ENCODE measurements at regions not wholly inside any gene's neighbourhood (a gene's known extent, or its start where the extent isn't known, plus 50 kb on each side); places are given as distances from the start of the nearest gene placed in this dataset.

GRCh38 chr20:58072695-58073671 is 155.5 kb downstream of the ANKRD60 start:
- no peak for FAIRE-seq
- Histone ChIP-seq H3K36me3 (ENCODE audit: control insufficient read depth in 3 of 3, insufficient read depth in 2 of 3, low read depth in 1 of 3, low read length in 3 of 3) (no peaks in the 10 kb centered on the region), H3K27ac (ENCODE audit: low read depth in 1 of 3, low read length in 2 of 3) (no peak overlapping the region), H3K27me3 (ENCODE audit: control insufficient read depth in 3 of 3, insufficient read depth in 3 of 3, low read length in 3 of 3) (peaks cover 0 to 3% (median 0%) of the 10 kb centered on the region in 3 donors), H3K4me1 (ENCODE audit: control insufficient read depth in 3 of 3, insufficient read depth in 2 of 3, low read depth in 1 of 3, low read length in 2 of 3) (no peaks in the 10 kb centered on the region), H3K9me3 (ENCODE audit: control insufficient read depth in 2 of 2, insufficient read depth in 1 of 2, low read depth in 1 of 2, low read length in 1 of 2) (peaks cover 0 to 3% of the 10 kb centered on the region in 2 donors), H3K4me3 (ENCODE audit: low read depth in 1 of 3, low read length in 3 of 3) (no peak overlapping the region)
- DNase-seq, result no peak
- 79 to 88% (median 87%) methylated on average over 15 of the region's 15 CpGs for WGBS, 3 donors

- FAIRE-seq (no peak), DNase-seq (no peak)
- H3K4me1 ChIP-seq (ENCODE audit: control insufficient read depth in 3 of 3, insufficient read depth in 2 of 3, low read depth in 1 of 3, low read length in 2 of 3), result no peaks in the 10 kb centered on the region
- 45 to 65% (median 46%) methylated on average over 3 of the region's 3 CpGs for WGBS, 3 donors
- H3K36me3 ChIP-seq (ENCODE audit: control insufficient read depth in 3 of 3, insufficient read depth in 2 of 3, low read depth in 1 of 3, low read length in 3 of 3), result no peaks in the 10 kb centered on the region
- H3K4me3 ChIP-seq (ENCODE audit: low read depth in 1 of 3, low read length in 3 of 3), result no peak overlapping the region
- H3K9me3 ChIP-seq (ENCODE audit: control insufficient read depth in 2 of 2, insufficient read depth in 1 of 2, low read depth in 1 of 2, low read length in 1 of 2), result no peaks in the 10 kb centered on the region
- H3K27me3 ChIP-seq (ENCODE audit: control insufficient read depth in 3 of 3, insufficient read depth in 3 of 3, low read length in 3 of 3), result no peaks in the 10 kb centered on the region
- H3K27ac ChIP-seq (ENCODE audit: low read depth in 1 of 3, low read length in 2 of 3), result no peak overlapping the region
Observed at GRCh38 chr20:58071991-58072390, 156.5 kb downstream of the ANKRD60 start.

GRCh38 chr20:58071298-58071697 is 157.2 kb downstream of the ANKRD60 start:
- Histone ChIP-seq H3K36me3 (ENCODE audit: control insufficient read depth in 3 of 3, insufficient read depth in 2 of 3, low read depth in 1 of 3, low read length in 3 of 3) (no peaks in the 10 kb centered on the region), H3K27me3 (ENCODE audit: control insufficient read depth in 3 of 3, insufficient read depth in 3 of 3, low read length in 3 of 3) (no peaks in the 10 kb centered on the region), H3K27ac (ENCODE audit: low read depth in 1 of 3, low read length in 2 of 3) (no peak overlapping the region), H3K9me3 (ENCODE audit: control insufficient read depth in 2 of 2, insufficient read depth in 1 of 2, low read depth in 1 of 2, low read length in 1 of 2) (no peaks in the 10 kb centered on the region), H3K4me3 (ENCODE audit: low read depth in 1 of 3, low read length in 3 of 3) (no peak overlapping the region), H3K4me1 (ENCODE audit: control insufficient read depth in 3 of 3, insufficient read depth in 2 of 3, low read depth in 1 of 3, low read length in 2 of 3) (no peaks in the 10 kb centered on the region)
- DNase-seq (no peak), FAIRE-seq (no peak)

GRCh38 chr20:58070664-58071196 is 157.7 kb downstream of the ANKRD60 start:
- no peak for FAIRE-seq
- no peaks in the 10 kb centered on the region for H3K4me1 ChIP-seq (ENCODE audit: control insufficient read depth in 3 of 3, insufficient read depth in 2 of 3, low read depth in 1 of 3, low read length in 2 of 3)

GRCh38 chr20:58069796-58070663 is 158.4 kb downstream of the ANKRD60 start:
- Histone ChIP-seq H3K4me1 (ENCODE audit: control insufficient read depth in 3 of 3, insufficient read depth in 2 of 3, low read depth in 1 of 3, low read length in 2 of 3) (no peaks in the 10 kb centered on the region), H3K9me3 (ENCODE audit: control insufficient read depth in 2 of 2, insufficient read depth in 1 of 2, low read depth in 1 of 2, low read length in 1 of 2) (no peaks in the 10 kb centered on the region), H3K27me3 (ENCODE audit: control insufficient read depth in 3 of 3, insufficient read depth in 3 of 3, low read length in 3 of 3) (no peaks in the 10 kb centered on the region), H3K36me3 (ENCODE audit: control insufficient read depth in 3 of 3, insufficient read depth in 2 of 3, low read depth in 1 of 3, low read length in 3 of 3) (no peaks in the 10 kb centered on the region), H3K27ac (ENCODE audit: low read depth in 1 of 3, low read length in 2 of 3) (no peak overlapping the region), H3K4me3 (ENCODE audit: low read depth in 1 of 3, low read length in 3 of 3) (no peak overlapping the region)
- 74 to 88% (median 77%) methylated on average over 16 of the region's 16 CpGs for WGBS, 3 donors
- FAIRE-seq, result no peak
- no peak for DNase-seq

More at GRCh38 chr20:58070664-58071196, 157.7 kb downstream of the ANKRD60 start:
- Histone ChIP-seq H3K4me3 (ENCODE audit: low read depth in 1 of 3, low read length in 3 of 3) (no peak overlapping the region), H3K36me3 (ENCODE audit: control insufficient read depth in 3 of 3, insufficient read depth in 2 of 3, low read depth in 1 of 3, low read length in 3 of 3) (no peaks in the 10 kb centered on the region), H3K27ac (ENCODE audit: low read depth in 1 of 3, low read length in 2 of 3) (no peak overlapping the region), H3K9me3 (ENCODE audit: control insufficient read depth in 2 of 2, insufficient read depth in 1 of 2, low read depth in 1 of 2, low read length in 1 of 2) (no peaks in the 10 kb centered on the region), H3K27me3 (ENCODE audit: control insufficient read depth in 3 of 3, insufficient read depth in 3 of 3, low read length in 3 of 3) (no peaks in the 10 kb centered on the region)
- DNase-seq, result no peak
- WGBS, 3 donors, result 77 to 84% (median 84%) methylated on average over 11 of the region's 11 CpGs

- Histone ChIP-seq H3K4me1 (ENCODE audit: control insufficient read depth in 3 of 3, insufficient read depth in 2 of 3, low read depth in 1 of 3, low read length in 2 of 3) (no peaks in the 10 kb centered on the region), H3K36me3 (ENCODE audit: control insufficient read depth in 3 of 3, insufficient read depth in 2 of 3, low read depth in 1 of 3, low read length in 3 of 3) (no peaks in the 10 kb centered on the region), H3K9me3 (ENCODE audit: control insufficient read depth in 2 of 2, insufficient read depth in 1 of 2, low read depth in 1 of 2, low read length in 1 of 2) (no peaks in the 10 kb centered on the region), H3K27me3 (ENCODE audit: control insufficient read depth in 3 of 3, insufficient read depth in 3 of 3, low read length in 3 of 3) (no peaks in the 10 kb centered on the region), H3K4me3 (ENCODE audit: low read depth in 1 of 3, low read length in 3 of 3) (no peak overlapping the region), H3K27ac (ENCODE audit: low read depth in 1 of 3, low read length in 2 of 3) (no peak overlapping the region)
- DNase-seq, result no peak
- no peak for FAIRE-seq
- WGBS, 3 donors, result 80 to 86% (median 82%) methylated on average over 12 of the region's 12 CpGs
Observed at GRCh38 chr20:58069207-58069606, 159.2 kb downstream of the ANKRD60 start.

- H3K4me3 ChIP-seq (ENCODE audit: low read depth in 1 of 3, low read length in 3 of 3), result no peak overlapping the region
- H3K9me3 ChIP-seq (ENCODE audit: control insufficient read depth in 2 of 2, insufficient read depth in 1 of 2, low read depth in 1 of 2, low read length in 1 of 2), result no peaks in the 10 kb centered on the region
- WGBS, 3 donors, result 44 to 60% (median 47%) methylated on average over 6 of the region's 6 CpGs
- no peak for FAIRE-seq
- H3K27me3 ChIP-seq (ENCODE audit: control insufficient read depth in 3 of 3, insufficient read depth in 3 of 3, low read length in 3 of 3), result no peaks in the 10 kb centered on the region
- H3K27ac ChIP-seq (ENCODE audit: low read depth in 1 of 3, low read length in 2 of 3), result no peak overlapping the region
- no peak for DNase-seq
- no peaks in the 10 kb centered on the region for H3K4me1 ChIP-seq (ENCODE audit: control insufficient read depth in 3 of 3, insufficient read depth in 2 of 3, low read depth in 1 of 3, low read length in 2 of 3)
- H3K36me3 ChIP-seq (ENCODE audit: control insufficient read depth in 3 of 3, insufficient read depth in 2 of 3, low read depth in 1 of 3, low read length in 3 of 3), result no peaks in the 10 kb centered on the region
Observed at GRCh38 chr20:58065508-58066361, 162.7 kb downstream of the ANKRD60 start.

All from small intestine (tissue), 7 donors.